ENCODE measurements at regions not wholly inside any gene's neighbourhood (a gene's known extent, or its start where the extent isn't known, plus 50 kb on each side); places are given as distances from the start of the nearest gene placed in this dataset.

GRCh38 chr3:162295323-162295983 is 798.8 kb downstream of the OTOL1 start:
- no peak overlapping the region for H3K27ac ChIP-seq
- ChIA-PET CTCF (no interaction called here), POLR2A (ENCODE audit: low non-redundant PET) (no interaction called here)
- peak; percentile 74 for DNase-seq (ENCODE audit: low spot score)
- no peak for TF ChIP-seq CTCF (conservative IDR thresholded peaks at IDR 0.05; ENCODE audit: low read depth)

- no peak overlapping the region for H3K27ac ChIP-seq
These were observed 806.5 kb downstream of the OTOL1 start for GRCh38 chr3:162302983-162303624.

GRCh38 chr3:162317046-162317445 is 820.4 kb downstream of the OTOL1 start:
- POLR2A ChIA-PET (ENCODE audit: low non-redundant PET) = no interaction called here
- H3K27ac ChIP-seq = no peak overlapping the region
- CTCF ChIA-PET = no interaction called here
- TF ChIP-seq CTCF (conservative IDR thresholded peaks at IDR 0.05; ENCODE audit: low read depth) = no peak
- no peak for DNase-seq (ENCODE audit: low spot score)

More at GRCh38 chr3:162302983-162303624, 806.5 kb downstream of the OTOL1 start:
- ChIA-PET CTCF (no interaction called here), POLR2A (ENCODE audit: low non-redundant PET) (no interaction called here)
- TF ChIP-seq CTCF (conservative IDR thresholded peaks at IDR 0.05; ENCODE audit: low read depth) = no peak
- DNase-seq (ENCODE audit: low spot score) = no peak

GRCh38 chr3:162328649-162329048 is 832.0 kb downstream of the OTOL1 start:
- no peak for DNase-seq (ENCODE audit: low spot score)
- TF ChIP-seq CTCF (conservative IDR thresholded peaks at IDR 0.05; ENCODE audit: low read depth) = no peak
- no peak overlapping the region for H3K27ac ChIP-seq
- ChIA-PET CTCF (no interaction called here), POLR2A (ENCODE audit: low non-redundant PET) (no interaction called here)

GRCh38 chr3:162329514-162329913 is 832.9 kb downstream of the OTOL1 start:
- ChIA-PET POLR2A (ENCODE audit: low non-redundant PET) (no interaction called here), CTCF (interaction anchor here (0.6 kb wide), 1 partner anchor 109 kb away, joined by 3 read pairs; no protein-coding TSS in a partner anchor)
- no peak overlapping the region for H3K27ac ChIP-seq
- no peak for DNase-seq (ENCODE audit: low spot score)
- TF ChIP-seq CTCF (conservative IDR thresholded peaks at IDR 0.05; ENCODE audit: low read depth) = no peak

- TF ChIP-seq CTCF (conservative IDR thresholded peaks at IDR 0.05; ENCODE audit: low read depth) = no peak
- POLR2A ChIA-PET (ENCODE audit: low non-redundant PET) = no interaction called here
- DNase-seq (ENCODE audit: low spot score) = no peak
- CTCF ChIA-PET = no interaction called here
- H3K27ac ChIP-seq = no peak overlapping the region
These were observed 835.7 kb downstream of the OTOL1 start for GRCh38 chr3:162332344-162332743.

All from RWPE1 (cell line).